ENCODE measurements at regions not wholly inside any gene's neighbourhood (a gene's known extent, or its start where the extent isn't known, plus 50 kb on each side); places are given as distances from the start of the nearest gene placed in this dataset.

DNA sequence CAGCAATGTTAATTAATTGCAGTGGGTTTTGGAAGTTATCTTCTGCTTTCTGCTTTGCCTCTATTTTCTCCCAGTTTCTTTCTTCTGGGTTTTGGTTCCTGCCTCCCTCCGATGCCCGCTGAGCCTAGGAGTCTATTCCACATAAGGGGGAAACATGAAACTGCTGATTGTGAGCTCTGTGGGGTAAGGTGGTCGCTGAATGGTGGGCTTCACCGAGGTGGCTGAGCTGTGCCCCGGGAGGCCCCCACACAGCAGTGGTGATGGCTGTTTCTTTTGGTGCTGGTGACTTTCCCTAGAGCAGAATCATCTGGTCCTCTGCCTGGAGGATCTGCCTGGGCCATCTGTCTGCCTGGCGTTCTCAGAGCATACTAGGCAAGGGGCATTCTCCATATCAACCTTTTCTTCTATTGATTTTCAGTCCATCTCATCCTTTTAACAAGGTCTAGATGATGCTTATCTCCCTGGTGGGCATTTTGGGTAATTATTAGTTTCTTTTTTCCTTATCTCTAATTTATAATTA is 68.8 kb upstream of the ATP2B2 start:
- intact Hi-C loops (cut with micrococcal nuclease), result no loop called here
- peaks cover under 1% of the 10 kb centered on the region for H3K27me3 Mint-ChIP-seq
- H3K27ac Mint-ChIP-seq, result no peak overlapping the region
- no peak for DNase-seq
- H3K9me3 Mint-ChIP-seq, result no peaks in the 10 kb centered on the region
- H3K36me3 Mint-ChIP-seq (ENCODE audit: low read depth), result no peaks in the 10 kb centered on the region
- no peak overlapping the region for H3K4me3 Mint-ChIP-seq
- no peaks in the 10 kb centered on the region for H3K4me1 Mint-ChIP-seq

DNA sequence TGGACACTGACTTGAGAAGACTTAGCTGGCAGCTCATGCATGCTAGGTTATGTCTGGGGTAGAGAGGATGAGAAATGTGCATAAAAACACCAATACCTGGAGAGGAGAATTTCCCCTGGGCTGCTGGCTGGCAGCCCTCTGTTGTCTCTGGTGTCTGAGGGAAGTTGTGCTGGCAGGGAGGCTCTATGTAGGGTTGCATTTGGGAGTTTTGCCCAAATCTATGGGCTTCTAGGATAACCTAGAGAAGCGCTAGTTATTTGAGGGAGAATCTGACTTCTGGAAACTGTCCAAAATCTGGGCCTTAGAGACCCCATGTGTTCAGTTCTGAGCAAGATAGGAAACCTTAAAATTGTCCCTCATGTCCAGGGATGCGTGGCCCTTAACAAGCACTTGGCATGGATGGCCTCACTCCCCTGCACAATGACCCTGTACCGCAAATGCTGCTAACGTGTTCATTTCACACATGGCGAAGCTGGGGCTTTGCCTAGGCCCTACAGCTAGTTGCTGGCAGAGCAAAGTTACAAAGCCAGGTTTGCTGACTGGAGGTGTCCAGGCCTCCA is 70.3 kb upstream of the ATP2B2 start:
- Mint-ChIP-seq H3K4me3 (no peak overlapping the region), H3K4me1 (no peaks in the 10 kb centered on the region), H3K9me3 (no peaks in the 10 kb centered on the region), H3K36me3 (ENCODE audit: low read depth) (no peaks in the 10 kb centered on the region), H3K27ac (no peak overlapping the region), H3K27me3 (no peaks in the 10 kb centered on the region)
- intact Hi-C loops (cut with micrococcal nuclease), result no loop called here
- DNase-seq, result no peak

DNA sequence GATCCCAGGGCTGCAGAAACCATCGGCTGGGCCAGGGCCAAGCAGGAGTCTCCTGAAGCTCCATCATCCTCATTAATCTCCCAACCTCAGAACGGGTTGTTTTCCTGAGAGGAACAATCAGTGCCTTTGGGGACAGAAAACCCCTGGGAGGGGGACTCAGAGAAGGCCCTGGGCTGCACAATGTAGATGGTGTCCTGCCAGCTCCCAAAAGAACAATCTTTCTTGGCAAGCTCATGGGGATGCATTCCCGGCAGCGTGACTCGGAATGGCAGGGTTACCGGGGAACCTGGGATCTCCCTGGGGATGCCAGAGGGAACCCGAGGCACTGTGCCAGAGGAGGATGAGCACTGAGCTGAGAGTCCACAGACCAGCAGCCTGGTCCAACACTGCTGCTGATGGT is 72.1 kb upstream of the ATP2B2 start:
- H3K9me3 Mint-ChIP-seq, result no peaks in the 10 kb centered on the region
- peaks cover 7% of the 10 kb centered on the region for H3K27me3 Mint-ChIP-seq
- intact Hi-C loops (cut with micrococcal nuclease), result no loop called here
- DNase-seq, result no peak
- H3K27ac Mint-ChIP-seq, result no peak overlapping the region
- H3K36me3 Mint-ChIP-seq (ENCODE audit: low read depth), result no peaks in the 10 kb centered on the region
- H3K4me3 Mint-ChIP-seq, result no peak overlapping the region
- H3K4me1 Mint-ChIP-seq, result no peaks in the 10 kb centered on the region

DNA sequence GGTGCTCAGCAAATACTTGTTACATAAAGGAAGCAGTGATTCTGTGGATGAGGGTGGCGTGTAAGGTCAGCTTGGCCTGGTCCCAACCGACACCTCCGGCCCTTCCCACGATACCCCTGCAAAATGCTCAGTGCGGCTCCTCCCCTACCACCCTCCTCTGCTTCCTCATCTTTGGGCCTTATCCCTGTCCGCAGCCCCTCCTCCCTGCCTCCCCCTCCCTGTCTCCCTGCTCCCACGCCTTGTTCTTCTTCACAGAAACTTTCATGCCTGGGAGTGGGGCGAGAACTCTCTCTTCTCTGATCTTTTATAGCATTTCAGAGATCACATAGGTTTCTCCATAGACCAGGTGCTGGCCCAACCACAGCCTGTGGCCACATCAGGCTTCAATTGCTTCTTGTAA is 75.0 kb upstream of the ATP2B2 start:
- Mint-ChIP-seq H3K4me1 (no peaks in the 10 kb centered on the region), H3K27ac (no peak overlapping the region), H3K27me3 (peaks cover 16% of the 10 kb centered on the region), H3K4me3 (no peak overlapping the region), H3K36me3 (ENCODE audit: low read depth) (no peaks in the 10 kb centered on the region), H3K9me3 (no peaks in the 10 kb centered on the region)
- intact Hi-C loops (cut with micrococcal nuclease), result no loop called here
- no peak for DNase-seq

DNA sequence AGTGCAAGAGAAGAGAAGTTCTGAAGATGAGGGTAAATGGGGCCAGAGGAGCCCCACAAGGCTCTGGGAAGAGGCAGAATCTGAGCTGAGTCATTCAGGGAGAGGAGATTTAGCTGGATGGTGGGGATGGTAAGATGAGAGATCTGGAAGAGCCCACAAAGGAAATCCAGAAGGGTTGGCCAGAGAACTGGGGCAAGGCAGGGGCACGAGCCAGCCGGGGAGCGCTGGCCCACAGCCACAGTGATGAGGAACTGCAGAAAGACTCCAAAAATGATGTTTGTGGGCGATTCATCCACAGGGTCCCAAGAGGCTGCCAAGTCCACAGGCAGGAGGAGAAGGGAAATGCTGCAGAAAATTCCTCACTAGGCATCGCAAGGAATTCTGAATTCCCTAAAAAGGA is 75.9 kb upstream of the ATP2B2 start:
- Mint-ChIP-seq H3K4me3 (no peak overlapping the region), H3K9me3 (no peaks in the 10 kb centered on the region), H3K27me3 (peaks cover 23% of the 10 kb centered on the region), H3K27ac (no peak overlapping the region), H3K36me3 (ENCODE audit: low read depth) (no peaks in the 10 kb centered on the region), H3K4me1 (no peaks in the 10 kb centered on the region)
- intact Hi-C loops (cut with micrococcal nuclease), result no loop called here
- no peak for DNase-seq

DNA sequence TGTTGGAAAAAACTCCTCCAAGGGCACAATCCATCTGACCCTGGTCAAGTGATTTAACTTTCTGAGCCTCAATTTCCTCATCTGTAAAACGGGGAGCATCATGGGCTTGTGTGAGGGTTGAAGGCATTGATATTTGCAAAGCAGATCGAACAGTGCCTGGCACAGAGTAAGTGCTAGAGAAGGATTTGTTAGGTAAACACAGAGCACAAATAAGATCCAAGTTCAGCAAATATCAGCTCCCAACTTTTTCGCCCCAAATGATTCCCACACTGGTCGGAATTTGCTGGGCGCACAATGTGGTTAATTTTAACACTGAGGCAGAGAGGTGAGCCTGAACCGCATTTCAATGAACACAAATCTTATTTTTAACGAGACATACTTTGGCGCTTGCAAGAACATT is 76.3 kb upstream of the ATP2B2 start:
- DNase-seq, result no peak
- Mint-ChIP-seq H3K27me3 (peaks cover 24% of the 10 kb centered on the region), H3K27ac (no peak overlapping the region), H3K36me3 (ENCODE audit: low read depth) (no peaks in the 10 kb centered on the region), H3K4me1 (no peaks in the 10 kb centered on the region), H3K9me3 (no peaks in the 10 kb centered on the region), H3K4me3 (no peak overlapping the region)
- intact Hi-C loops (cut with micrococcal nuclease), result no loop called here

DNA sequence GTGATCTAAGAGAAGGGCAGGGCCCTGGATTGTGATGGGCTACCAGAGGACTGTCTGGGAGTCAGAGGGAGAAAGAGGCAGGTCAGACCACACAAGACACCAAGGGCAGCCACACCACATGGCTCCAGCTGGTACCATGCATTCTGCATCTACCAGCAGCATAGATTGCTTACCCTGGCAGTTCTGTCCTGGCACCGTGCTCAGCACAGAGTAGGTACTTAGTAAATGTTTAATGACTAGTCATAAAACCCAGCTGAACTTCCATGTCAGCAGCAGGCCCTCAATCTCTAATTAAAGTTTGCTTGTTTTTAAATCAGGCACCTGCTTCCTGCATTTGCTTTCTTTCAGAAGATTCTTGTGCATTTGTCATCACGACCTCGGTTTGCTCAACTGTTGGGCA is 77.3 kb upstream of the ATP2B2 start:
- intact Hi-C loops (cut with micrococcal nuclease), result no loop called here
- no peak overlapping the region for H3K4me3 Mint-ChIP-seq
- H3K9me3 Mint-ChIP-seq, result no peaks in the 10 kb centered on the region
- peaks cover 27% of the 10 kb centered on the region for H3K27me3 Mint-ChIP-seq
- no peak for DNase-seq
- H3K4me1 Mint-ChIP-seq, result no peaks in the 10 kb centered on the region
- no peaks in the 10 kb centered on the region for H3K36me3 Mint-ChIP-seq (ENCODE audit: low read depth)
- no peak overlapping the region for H3K27ac Mint-ChIP-seq

DNA sequence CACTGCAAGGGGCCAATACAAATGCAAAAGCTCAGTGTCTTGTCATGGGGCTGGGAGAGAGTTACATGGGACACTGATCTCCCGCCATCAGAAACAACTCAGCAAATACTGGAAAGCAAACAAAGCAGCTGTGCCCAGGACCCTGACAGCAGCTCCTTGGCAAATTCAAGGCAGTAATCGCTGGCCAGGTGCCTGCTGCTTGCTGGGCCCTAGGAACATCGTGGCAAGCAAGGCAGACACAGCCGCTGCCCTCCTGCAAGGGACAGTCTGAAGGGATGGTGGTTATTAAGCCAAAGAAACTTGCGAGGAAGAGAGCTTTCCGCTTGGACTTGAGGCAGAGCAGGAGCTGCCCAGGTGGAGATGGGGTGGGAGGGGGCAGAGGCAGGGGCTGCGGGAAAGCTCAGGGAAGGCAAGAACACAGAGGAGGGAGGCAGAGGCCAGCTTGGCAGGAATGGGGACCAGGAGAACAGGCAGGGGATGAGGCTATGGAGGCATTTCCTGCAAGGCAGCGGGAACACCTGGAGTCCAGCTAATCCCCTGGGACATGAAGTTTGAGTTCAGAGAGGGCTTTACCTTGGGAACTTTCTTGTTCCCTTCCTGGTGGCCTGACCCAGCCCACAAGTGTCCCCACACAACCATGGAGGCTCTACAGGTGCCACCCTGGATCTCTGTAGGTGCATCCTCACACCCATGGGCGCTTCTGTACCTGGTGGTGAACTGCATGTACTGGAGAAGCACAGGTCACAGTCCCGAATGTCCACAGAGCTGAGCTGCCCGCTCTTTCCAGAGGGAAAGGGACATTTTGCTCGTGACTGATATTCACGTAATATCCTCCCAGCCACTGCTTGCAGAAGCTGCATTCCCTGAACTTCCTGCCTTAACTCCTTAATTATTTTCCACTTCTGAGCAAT is 78.7 kb upstream of the ATP2B2 start:
- no peak for DNase-seq
- Mint-ChIP-seq H3K27me3 (peaks cover 27% of the 10 kb centered on the region), H3K4me3 (no peak overlapping the region), H3K27ac (no peak overlapping the region), H3K4me1 (no peaks in the 10 kb centered on the region), H3K36me3 (ENCODE audit: low read depth) (no peaks in the 10 kb centered on the region), H3K9me3 (no peaks in the 10 kb centered on the region)
- intact Hi-C loops (cut with micrococcal nuclease), result no loop called here

DNA sequence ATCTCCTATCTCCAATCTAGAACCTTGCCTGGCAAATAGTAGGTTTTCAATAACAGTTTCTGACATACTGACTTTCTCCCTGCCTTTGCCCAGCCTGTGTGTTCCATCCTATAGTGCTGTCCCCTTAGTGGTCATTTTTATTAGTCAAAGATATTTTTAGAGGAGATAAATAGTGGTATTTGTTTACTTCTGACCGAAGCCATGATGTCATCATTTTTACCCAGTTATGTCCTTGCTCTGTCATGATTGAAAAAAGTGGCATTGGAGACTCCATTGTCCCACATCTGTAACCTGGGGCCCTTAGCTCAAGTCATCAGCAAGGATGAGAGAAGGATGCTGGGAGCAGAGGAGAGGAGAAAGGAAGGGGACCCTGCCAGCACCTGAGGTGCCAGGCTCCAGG is 80.6 kb upstream of the ATP2B2 start:
- Mint-ChIP-seq H3K27me3 (peaks cover 27% of the 10 kb centered on the region), H3K27ac (no peak overlapping the region), H3K4me1 (no peaks in the 10 kb centered on the region), H3K4me3 (no peak overlapping the region), H3K9me3 (no peaks in the 10 kb centered on the region), H3K36me3 (ENCODE audit: low read depth) (no peaks in the 10 kb centered on the region)
- no peak for DNase-seq
- intact Hi-C loops (cut with micrococcal nuclease), result no loop called here

DNA sequence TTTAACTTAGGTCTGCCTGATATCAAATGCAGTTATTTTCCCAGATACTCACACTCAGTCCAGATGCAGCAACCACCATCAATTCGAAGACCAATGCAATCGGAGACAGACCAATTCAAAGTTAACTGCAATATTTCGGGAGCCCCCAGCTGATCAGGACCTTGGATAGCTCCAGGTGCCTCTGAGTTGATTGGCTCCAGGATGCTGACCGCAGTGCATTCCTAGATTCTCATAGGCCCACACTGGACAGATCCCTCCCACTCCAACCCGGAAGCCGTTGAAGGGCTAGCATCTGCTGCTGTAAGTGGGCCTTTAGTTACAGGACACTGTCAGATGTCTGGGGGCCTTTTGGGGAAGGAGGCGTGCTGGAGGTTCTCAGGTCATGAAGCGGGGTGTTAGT is 89.5 kb upstream of the ATP2B2 start:
- Mint-ChIP-seq H3K9me3 (no peaks in the 10 kb centered on the region), H3K36me3 (ENCODE audit: low read depth) (no peaks in the 10 kb centered on the region), H3K4me1 (no peaks in the 10 kb centered on the region), H3K27me3 (peaks cover 13% of the 10 kb centered on the region), H3K27ac (no peak overlapping the region), H3K4me3 (no peak overlapping the region)
- peak; percentile 89 for DNase-seq
- intact Hi-C loops (cut with micrococcal nuclease), result no loop called here

DNA sequence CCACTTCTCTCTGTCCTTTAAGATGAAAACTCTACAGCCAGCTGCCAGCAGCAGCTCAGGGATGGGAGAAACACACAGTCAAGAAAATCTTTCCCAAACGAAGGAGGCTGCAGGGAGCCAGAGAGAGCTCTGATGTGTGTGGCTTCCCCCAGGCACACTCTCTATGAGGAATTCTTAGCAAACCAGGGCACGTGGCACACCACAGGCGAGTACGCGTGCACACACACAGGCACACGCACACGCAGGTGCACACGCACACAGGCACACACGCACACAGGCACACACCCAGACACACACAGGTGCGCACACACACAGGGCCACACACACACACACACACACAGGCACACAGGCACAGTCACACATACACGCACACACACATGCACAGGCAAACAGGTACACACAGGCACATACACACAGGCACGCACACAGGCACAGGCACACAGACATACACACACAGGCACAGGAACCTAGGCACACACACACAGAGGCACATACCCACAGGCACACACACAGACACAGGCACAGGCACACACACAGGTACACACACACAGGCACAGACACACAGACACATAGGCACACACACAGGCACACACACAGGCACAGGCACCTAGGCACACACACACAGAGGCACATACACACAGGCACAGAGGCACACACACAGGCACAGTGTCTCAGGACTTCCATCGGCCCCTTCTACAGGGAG is 91.5 kb upstream of the ATP2B2 start:
- H3K4me3 Mint-ChIP-seq, result no peak overlapping the region
- peaks cover 13% of the 10 kb centered on the region for H3K27me3 Mint-ChIP-seq
- no peaks in the 10 kb centered on the region for H3K9me3 Mint-ChIP-seq
- no peak for DNase-seq
- no peaks in the 10 kb centered on the region for H3K36me3 Mint-ChIP-seq (ENCODE audit: low read depth)
- no peaks in the 10 kb centered on the region for H3K4me1 Mint-ChIP-seq
- intact Hi-C loops (cut with micrococcal nuclease), result no loop called here
- H3K27ac Mint-ChIP-seq, result no peak overlapping the region

DNA sequence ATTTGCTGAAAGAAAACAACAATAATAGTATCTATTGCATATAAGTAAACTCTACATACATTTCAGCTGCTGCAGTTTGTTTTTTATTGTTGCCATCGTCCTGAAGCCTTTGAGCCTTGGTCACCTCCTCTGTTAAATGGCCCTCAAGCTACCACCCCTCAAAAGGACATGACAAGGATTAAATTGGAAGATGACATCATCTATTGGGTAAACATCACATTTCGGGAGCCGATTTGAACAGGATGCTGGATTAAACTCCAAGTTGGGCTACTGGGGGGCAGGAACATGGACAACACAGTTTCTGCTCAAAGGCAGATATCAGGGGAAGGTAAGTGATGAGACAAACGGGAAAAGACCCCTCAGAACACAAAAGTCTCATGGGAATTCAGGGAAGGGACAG is 92.3 kb upstream of the ATP2B2 start:
- intact Hi-C loops (cut with micrococcal nuclease), result no loop called here
- no peak overlapping the region for H3K4me3 Mint-ChIP-seq
- no peaks in the 10 kb centered on the region for H3K36me3 Mint-ChIP-seq (ENCODE audit: low read depth)
- H3K4me1 Mint-ChIP-seq, result peaks cover 7% of the 10 kb centered on the region
- H3K27me3 Mint-ChIP-seq, result peaks cover 13% of the 10 kb centered on the region
- H3K27ac Mint-ChIP-seq, result no peak overlapping the region
- no peak for DNase-seq
- no peaks in the 10 kb centered on the region for H3K9me3 Mint-ChIP-seq

DNA sequence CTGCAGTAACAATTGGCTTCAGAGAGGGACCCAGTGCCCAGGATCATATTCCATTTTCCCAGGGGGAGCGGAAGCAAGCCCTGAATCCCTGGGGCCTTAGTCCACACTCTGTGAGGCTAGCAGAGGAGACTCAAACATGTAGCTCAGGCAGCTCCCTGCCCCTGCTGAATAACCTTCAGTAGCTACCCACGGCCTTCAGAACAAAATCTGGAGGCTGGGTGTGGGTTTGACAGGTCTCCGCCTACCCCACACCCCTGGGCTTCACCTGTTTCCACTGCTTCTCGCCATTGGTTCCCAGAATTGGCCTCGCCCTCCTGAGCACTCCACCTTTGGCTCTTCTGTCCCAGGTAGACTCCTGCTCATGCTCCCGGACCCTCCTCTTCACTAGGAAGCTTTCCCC is 93.6 kb upstream of the ATP2B2 start:
- H3K27me3 Mint-ChIP-seq, result peaks cover 18% of the 10 kb centered on the region

DNA sequence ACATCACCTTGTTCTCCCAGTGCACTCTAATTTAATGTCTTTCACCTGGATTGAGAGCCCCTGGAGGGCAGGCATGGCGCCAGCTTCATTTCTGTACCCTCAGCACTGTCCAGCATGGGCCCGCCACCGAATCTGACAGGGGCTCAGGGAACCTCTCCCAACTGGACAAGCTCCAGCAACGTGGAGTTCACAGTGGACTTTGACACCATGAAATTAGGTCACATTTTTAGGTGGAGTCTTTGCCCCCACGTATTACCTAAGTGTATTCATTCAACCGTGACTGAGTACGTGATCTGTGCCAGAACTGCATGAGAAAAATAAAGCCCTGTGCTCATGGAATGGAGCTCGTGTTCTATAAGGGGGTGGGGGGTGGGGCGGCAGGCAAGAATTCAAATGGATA is 94.1 kb upstream of the ATP2B2 start:
- no peaks in the 10 kb centered on the region for H3K9me3 Mint-ChIP-seq
- H3K27me3 Mint-ChIP-seq, result peaks cover 21% of the 10 kb centered on the region
- intact Hi-C loops (cut with micrococcal nuclease), result no loop called here
- no peak overlapping the region for H3K4me3 Mint-ChIP-seq
- H3K27ac Mint-ChIP-seq, result no peak overlapping the region
- H3K4me1 Mint-ChIP-seq, result peaks cover 24% of the 10 kb centered on the region
- DNase-seq, result no peak
- H3K36me3 Mint-ChIP-seq (ENCODE audit: low read depth), result no peaks in the 10 kb centered on the region

More for the DNA sequence above, 93.6 kb upstream of the ATP2B2 start:
- Mint-ChIP-seq H3K36me3 (ENCODE audit: low read depth) (no peaks in the 10 kb centered on the region), H3K9me3 (no peaks in the 10 kb centered on the region), H3K4me3 (no peak overlapping the region), H3K4me1 (peaks cover 20% of the 10 kb centered on the region), H3K27ac (no peak overlapping the region)
- DNase-seq, result no peak
- intact Hi-C loops (cut with micrococcal nuclease), result no loop called here

Data from activated CD4-positive, alpha-beta T cell treated with anti-CD3 and anti-CD28 coated beads, Interleukin-2, amount 10 ng/mL, durations not matched to agents 24 days and 14 days (primary cell).